Lung (tissue), 11 donors: ENCODE measurements at regions not wholly inside any gene's neighbourhood (a gene's known extent, or its start where the extent isn't known, plus 50 kb on each side); places are given as distances from the start of the nearest gene placed in this dataset.
A peak's percentile ranks its signal among the peaks of the same experiment; 100 is the strongest.

ENCODE experiments used
- ATAC-seq: fragments of 200-7000 bp; cut with Tn5 transposase; one replicate; pipeline ENCODE4 v1.9.1; 2020; ENCODE audit warnings: moderate number of reproducible peaks; ENCODE audit not compliant: insufficient read depth, low FRiP score
- DNase-seq, 3 donors: peaks; one replicate each; pipeline ENCODE4 v3.0.0-alpha.2; 2013 to 2017
- H3K27ac ChIP-seq, 2 donors: one replicate each; pipeline ENCODE4 v1.5.1; 2013; ENCODE audit warnings: mild to moderate bottlenecking in 2 of 2, moderate library complexity in 2 of 2, control low read depth in 1 of 2, inconsistent platforms in 1 of 2, low read depth in 1 of 2, low read length in 1 of 2
- H3K27me3 ChIP-seq, 3 donors: one replicate each; pipeline ENCODE4 v1.5.1; 2013; ENCODE audit warnings: low read length in 2 of 3; ENCODE audit not compliant: control insufficient read depth in 3 of 3, insufficient read depth in 3 of 3
- H3K36me3 ChIP-seq, 4 donors: one replicate each; pipeline ENCODE4 v1.5.1; 2013; ENCODE audit warnings: low read length in 4 of 4, mild to moderate bottlenecking in 1 of 4, moderate library complexity in 1 of 4; ENCODE audit not compliant: control insufficient read depth in 4 of 4, insufficient read depth in 4 of 4
- H3K4me1 ChIP-seq, 5 donors: one replicate each; pipeline ENCODE4 v1.5.1; 2013; ENCODE audit warnings: low read length in 5 of 5, mild to moderate bottlenecking in 2 of 5, moderate library complexity in 1 of 5; ENCODE audit not compliant: control insufficient read depth in 5 of 5, insufficient read depth in 5 of 5
- H3K4me3 ChIP-seq: one replicate; pipeline ENCODE4 v1.5.1; 2013; ENCODE audit warnings: mild to moderate bottlenecking, control low read depth, moderate library complexity
- H3K9ac ChIP-seq, 2 donors: one replicate each; pipeline ENCODE4 v1.5.1; 2013; ENCODE audit warnings: low read length in 2 of 2, control low read depth in 1 of 2; ENCODE audit not compliant: insufficient read depth in 1 of 2
- H3K9me3 ChIP-seq, 4 donors: one replicate each; pipeline ENCODE4 v1.5.1; 2013; ENCODE audit warnings: low read length in 3 of 4, mild to moderate bottlenecking in 1 of 4, moderate library complexity in 1 of 4; ENCODE audit not compliant: control insufficient read depth in 4 of 4, insufficient read depth in 3 of 4
- CTCF ChIP-seq: IDR thresholded peaks from 2 replicates; pipeline ENCODE4 v1.5.1; 2012; ENCODE audit warnings: mild to moderate bottlenecking; ENCODE audit errors: control extremely low read depth, extremely low read depth
- WGBS, 2 donors: extraction: QIAGEN DNeasy Blood & Tissue Kit; methylation state at CpG; one replicate each; pipeline ENCODE4 v1.1.7; 2013; 5-methylcytosine and 5-hydroxymethylcytosine counted together
- donor health status: control.
- donor health status: control.
- donor health status: Bipolar disorder and iron deficiency.
- donor health status: healthy.
- donor health status: DM: yes; HTN: yes; CAD: no.

DNA sequence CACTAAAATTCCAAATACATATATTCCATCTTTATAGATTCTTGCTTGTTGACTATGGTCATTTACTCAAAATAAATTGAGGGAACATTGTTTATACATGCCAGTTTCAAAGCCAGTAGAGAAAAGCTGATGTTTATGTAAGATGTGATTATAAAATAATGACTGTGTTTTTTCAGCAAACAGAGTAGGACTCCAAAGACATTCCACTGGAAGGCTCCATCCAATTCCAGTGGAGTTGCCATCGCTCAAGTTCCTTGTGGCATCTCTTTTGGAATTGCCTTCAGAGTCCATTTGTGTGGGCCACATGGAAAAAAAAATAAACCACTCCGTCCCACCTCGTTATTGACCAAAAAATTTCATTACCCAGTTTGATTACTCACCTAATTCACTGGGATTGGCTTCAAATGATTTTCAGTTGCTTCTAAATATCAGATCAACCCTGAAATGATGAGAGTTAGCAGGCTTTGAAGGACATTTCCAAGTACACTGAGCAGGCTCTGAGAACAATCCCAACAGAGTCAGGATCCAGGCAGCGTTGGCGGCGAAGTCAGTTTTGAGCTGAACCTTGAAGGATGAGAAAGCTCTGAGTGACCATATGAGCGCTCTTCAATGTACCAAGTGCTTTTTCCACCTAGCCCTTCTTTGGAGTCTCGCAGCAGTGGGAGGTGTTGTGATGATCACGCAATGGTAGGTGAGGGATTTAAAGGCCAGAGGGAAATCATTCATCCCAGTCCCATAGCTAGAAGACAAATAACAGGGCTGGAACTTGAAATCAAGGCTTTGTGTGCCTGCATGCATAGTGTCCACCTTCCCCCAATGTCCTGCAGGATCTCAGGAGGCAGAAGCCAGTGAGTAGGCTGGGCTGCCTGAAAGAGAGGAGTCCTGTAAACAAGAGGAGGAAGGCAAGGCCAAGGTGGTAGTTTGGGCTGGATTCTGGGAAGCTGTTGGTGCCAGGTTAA lies 281.7 kb downstream of the CDC5L start:
- TF ChIP-seq CTCF = no peak
- no peaks in the 10 kb centered on the region for H3K27me3 ChIP-seq
- no peak overlapping the region for H3K27ac ChIP-seq
- DNase-seq (peak; percentile 42 to 82 (median 67)), ATAC-seq (no peak)
- no peak overlapping the region for H3K4me3 ChIP-seq
- no peak overlapping the region for H3K9ac ChIP-seq
- no peaks in the 10 kb centered on the region for H3K36me3 ChIP-seq
- WGBS, 2 donors = 84 to 95% methylated on average over 9 of the region's 9 CpGs
- peaks cover 0 to 24% (median 0%) of the 10 kb centered on the region in 5 donors for H3K4me1 ChIP-seq
- H3K9me3 ChIP-seq = no peaks in the 10 kb centered on the region

DNA sequence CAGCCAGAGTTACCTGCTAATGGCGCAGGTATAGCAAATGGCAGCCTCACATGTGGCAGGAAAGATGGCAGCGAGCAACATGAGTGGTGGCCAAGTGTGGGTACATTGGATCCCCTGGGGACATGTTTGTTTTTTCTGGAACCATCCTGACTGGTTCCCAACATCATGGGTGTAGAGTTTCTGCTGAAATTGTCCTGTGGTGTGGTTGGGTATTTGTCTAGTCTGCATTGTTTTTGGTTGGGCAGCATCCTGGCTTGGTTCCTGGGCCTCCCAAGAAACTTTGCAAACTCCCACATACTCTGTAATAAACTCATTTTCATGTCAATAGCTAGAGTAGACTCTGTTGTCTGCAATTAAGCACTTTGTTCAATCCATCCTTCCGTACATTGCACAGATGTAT lies 282.6 kb downstream of the CDC5L start:
- no peak for ATAC-seq
- WGBS, 2 donors = 95 to 97% methylated on average over 3 of the region's 3 CpGs

DNA sequence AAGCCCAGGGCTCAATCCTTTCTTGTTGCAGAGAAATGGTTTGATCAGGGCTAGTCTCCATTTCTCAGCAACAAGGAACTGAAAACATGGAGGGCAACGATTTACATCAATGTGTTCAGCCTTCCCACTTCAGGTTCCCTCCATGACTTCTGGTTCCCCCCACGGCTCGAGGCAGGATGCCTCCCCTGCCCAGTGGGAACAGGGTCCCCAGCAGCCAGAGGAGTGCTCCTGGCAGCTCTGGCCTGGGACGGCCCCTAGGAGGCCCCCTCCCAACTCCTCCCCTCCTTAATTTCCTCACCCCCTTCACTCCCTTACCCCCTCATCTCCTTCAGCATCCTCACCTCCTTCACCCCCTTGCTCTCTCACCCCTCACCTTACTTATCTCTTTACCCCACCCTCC lies 283.8 kb downstream of the CDC5L start:
- Histone ChIP-seq H3K27ac (no peak overlapping the region), H3K4me3 (no peak overlapping the region), H3K9ac (no peak overlapping the region), H3K36me3 (no peaks in the 10 kb centered on the region), H3K9me3 (no peaks in the 10 kb centered on the region), H3K4me1 (peaks cover 0 to 11% (median 0%) of the 10 kb centered on the region in 5 donors), H3K27me3 (no peaks in the 10 kb centered on the region)
- no peak for DNase-seq
- TF ChIP-seq CTCF = no peak
- WGBS, 2 donors = 71 to 83% methylated on average over 4 of the region's 4 CpGs
- no peak for ATAC-seq

More for the DNA sequence above, 282.6 kb downstream of the CDC5L start:
- Histone ChIP-seq H3K36me3 (no peaks in the 10 kb centered on the region), H3K9me3 (no peaks in the 10 kb centered on the region), H3K9ac (no peak overlapping the region), H3K27me3 (no peaks in the 10 kb centered on the region), H3K4me1 (peaks cover 0 to 16% (median 0%) of the 10 kb centered on the region in 5 donors), H3K4me3 (no peak overlapping the region), H3K27ac (no peak overlapping the region)
- TF ChIP-seq CTCF = no peak
- DNase-seq = no peak
